HepG2 (cell line): ENCODE measurements at regions not wholly inside any gene's neighbourhood (a gene's known extent, or its start where the extent isn't known, plus 50 kb on each side); places are given as distances from the start of the nearest gene placed in this dataset.
A peak's percentile ranks its signal among the peaks of the same experiment; 100 is the strongest.

Source experiments
- ATAC-seq: fragments of 200-7000 bp; cut with Tn5 transposase; 3 replicates; pipeline ENCODE4 v1.9.1; 2020; ENCODE audit warnings: mild to moderate bottlenecking, moderate library complexity
- BruUV-seq: library from RNA; stranded (reverse); fragments of 400-500 nt; replicated peaks from 2 replicates; lab custom pipeline; 2021; lab: Mats Ljungman, UMichigan
- CTCF ChIA-PET: fragments of 300-600 bp; formaldehyde crosslinking; extraction: SDS; loops from one replicate; lab custom pipeline; 2021; ENCODE audit warnings: low total read pairs, inconsistent platforms, low intra/inter-chr PET ratio; lab: Yijun Ruan, JAX
- POLR2A ChIA-PET: fragments of 350-600 bp; sonication (Branson Sonifier 250); formaldehyde crosslinking; loops from one replicate; lab custom pipeline; 2020; ENCODE audit warnings: antibody characterized with exemption, inconsistent platforms; lab: Yijun Ruan, JAX
- DNase-seq: peaks from one replicate; pipeline ENCODE4 v3.0.0-alpha.2; 2015; ENCODE audit warnings: low spot score
- FAIRE-seq: peaks from 3 replicates; lab custom pipeline; 2011; peaks lifted over from hg19 to GRCh38; lab: Jason Lieb, UNC
- H2AFZ ChIP-seq: one replicate; pipeline ENCODE4 v1.6.1; 2011; ENCODE audit warnings: low read length, inconsistent platforms
- H3K27ac ChIP-seq: fragments of 300-600 bp; 3 replicates; pipeline ENCODE4 v1.8.0; 2011; ENCODE audit warnings: mixed run types, mild to moderate bottlenecking, mixed read lengths, low read length, inconsistent platforms; ENCODE audit not compliant: insufficient read depth; ENCODE audit errors: extremely low read length
- H3K27me3 ChIP-seq, 2 experiments: fragments of 200-600 bp in 1 of 2; 2 replicates in 1 of 2; 3 replicates in 1 of 2; pipeline versions ENCODE4 v1.6.0 to v1.8.0; 2011; ENCODE audit warnings: low read length in 2 of 2, mild to moderate bottlenecking in 2 of 2, moderate library complexity in 2 of 2, inconsistent platforms in 1 of 2; ENCODE audit not compliant: insufficient read depth in 2 of 2, control insufficient read depth in 1 of 2
- H3K36me3 ChIP-seq, 2 experiments: fragments of 200-600 bp in 1 of 2; replicated peaks in 1 of 2; 2 replicates in 1 of 2; 3 replicates in 1 of 2; pipeline versions ENCODE4 v1.5.1 to v1.8.0; 2011; ENCODE audit warnings: low read length in 2 of 2, inconsistent platforms in 1 of 2; ENCODE audit not compliant: insufficient read depth in 2 of 2, control insufficient read depth in 1 of 2
- H3K4me1 ChIP-seq: 2 replicates; pipeline ENCODE4 v1.5.1; 2012; ENCODE audit warnings: low read length, inconsistent platforms; ENCODE audit not compliant: insufficient read depth
- H3K4me2 ChIP-seq: 2 replicates; pipeline ENCODE4 v1.6.0; 2011; ENCODE audit warnings: low read depth, low read length, inconsistent platforms
- H3K4me3 ChIP-seq, 3 experiments: fragments of 200-600 bp in 1 of 3; sonication (generic), shearing (Covaris generic) in 1 of 3; replicated peaks in 1 of 3; 2 replicates each; pipeline ENCODE4 v1.5.1; 2011 to 2016; ENCODE audit warnings: low read length in 3 of 3, inconsistent platforms in 2 of 3, low read depth in 2 of 3, mild to moderate bottlenecking in 2 of 3, control low read depth in 1 of 3, mixed read lengths in 1 of 3; ENCODE audit not compliant: insufficient read depth in 1 of 3
- H3K79me2 ChIP-seq: one replicate; pipeline ENCODE4 v1.6.1; 2011; ENCODE audit warnings: low read length, inconsistent platforms; ENCODE audit not compliant: insufficient read depth
- H3K9ac ChIP-seq: 2 replicates; pipeline ENCODE4 v1.6.0; 2011; ENCODE audit warnings: mild to moderate bottlenecking, low read depth, low read length, inconsistent platforms; ENCODE audit not compliant: insufficient read depth
- H3K9me3 ChIP-seq: 2 replicates; pipeline ENCODE4 v1.5.1; 2012; ENCODE audit warnings: mild to moderate bottlenecking, low read length
- H4K20me1 ChIP-seq: 2 replicates; pipeline ENCODE4 v1.6.0; 2011; ENCODE audit warnings: inconsistent platforms, mild to moderate bottlenecking, low read length, moderate library complexity; ENCODE audit not compliant: insufficient read depth
- ATF1 ChIP-seq: IDR thresholded peaks from 2 replicates; pipeline ENCODE4 v1.6.1; 2016; ENCODE audit warnings: mild to moderate bottlenecking, control low read depth
- ATF7 ChIP-seq, 2 experiments: fragments of 450-650 bp in 1 of 2; sonication (generic) in 1 of 2; formaldehyde crosslinking in 1 of 2; IDR thresholded peaks; 2 replicates each; pipeline versions ENCODE4 v1.4.0 to v1.6.1; 2016 to 2020; ENCODE audit warnings: antibody characterized with exemption in 1 of 2, mild to moderate bottlenecking in 1 of 2, missing genetic modification reagents in 1 of 2
- ATF7-NPFF ChIP-seq: sonication (generic); formaldehyde crosslinking; IDR thresholded peaks from 2 replicates; pipeline ENCODE4 v1.8.1; 2023; ENCODE audit warnings: mild to moderate bottlenecking, low read depth, missing genetic modification reagents, moderate library complexity
- PAWR ChIP-seq: sonication (generic); formaldehyde crosslinking; IDR thresholded peaks from 2 replicates; pipeline ENCODE4 v1.4.0; 2020; ENCODE audit warnings: missing genetic modification reagents, mild to moderate bottlenecking, borderline replicate concordance
- SATB2 ChIP-seq: sonication (generic); formaldehyde crosslinking; IDR thresholded peaks from 2 replicates; pipeline ENCODE4 v1.5.0; 2020; ENCODE audit warnings: missing genetic modification reagents
- ZNF235 ChIP-seq: sonication (generic); formaldehyde crosslinking; IDR thresholded peaks from 2 replicates; pipeline ENCODE4 v1.8.1; 2023; ENCODE audit warnings: mild to moderate bottlenecking, missing genetic modification reagents, borderline replicate concordance
- ZNF468 ChIP-seq: sonication (generic); formaldehyde crosslinking; IDR thresholded peaks from 2 replicates; pipeline ENCODE4 v1.8.0; 2022; ENCODE audit warnings: mild to moderate bottlenecking, moderate library complexity, missing genetic modification reagents
- ZNF850 ChIP-seq: sonication (generic); formaldehyde crosslinking; conservative IDR thresholded peaks from 2 replicates; pipeline ENCODE4 v1.9.0; 2021; ENCODE audit warnings: mild to moderate bottlenecking, missing genetic modification reagents
- WGBS: methylation state at CpG from one replicate; pipeline ENCODE4 v1.1.6; 2017; ENCODE audit warnings: low lambda C conversion rate; 5-methylcytosine and 5-hydroxymethylcytosine counted together
- in situ Hi-C: cut with HindIII; loops from 2 replicates; pipeline ENCODE4 v1.10.0; 2017; ENCODE audit warnings: low pct_unique_long_range_greater_than_20kb; ENCODE audit not compliant: extremely low pct_ligation_motif_present
- intact Hi-C: fragments of 100-400 bp; cut with micrococcal nuclease; formaldehyde crosslinking; loops from one replicate; pipeline ENCODE4 v1.10.0; 2022; ENCODE audit not compliant: unreplicated experiment

- TF ChIP-seq ZNF468 = no peak
- no peak for TF ChIP-seq ATF7 (IDR thresholded peaks at IDR 0.05)
- no peak for TF ChIP-seq ATF7 (CRISPR knock-in tag; IDR thresholded peaks at IDR 0.05)
- no peak for TF ChIP-seq PAWR (CRISPR knock-in tag)
- TF ChIP-seq ZNF235 (CRISPR knock-in tag) = no peak
- no peak for TF ChIP-seq ATF7-NPFF (CRISPR knock-in tag)
- no peak for TF ChIP-seq SATB2 (CRISPR knock-in tag)
Measured at GRCh38 chr6:80449726-80450125, 343.3 kb downstream of the BCKDHB start (continued).

GRCh38 chr6:80446454-80447045 is 340.1 kb downstream of the BCKDHB start:
- Histone ChIP-seq H3K9me3 (0 out of 2 replicates have a peak, but pooled peaks cover 7% of the 10 kb centered on the region), H3K4me3 (no peak overlapping the region), H3K79me2 (no peaks in the 10 kb centered on the region), H4K20me1 (no peaks in the 10 kb centered on the region), H3K36me3 (no peaks in the 10 kb centered on the region), H3K4me1 (no peaks in the 10 kb centered on the region), H2AFZ (no peak overlapping the region), H3K4me2 (no peak overlapping the region), H3K27me3 (no peaks in the 10 kb centered on the region)
- FAIRE-seq = no peak
- ChIA-PET POLR2A (no interaction called here), CTCF (no interaction called here)
- in situ Hi-C loops = no loop called here
- WGBS = 22% methylated on average over 5 of the region's 5 CpGs
- intact Hi-C loops = no loop called here
- BruUV-seq = no TSS peak
- peak; percentile 98 for TF ChIP-seq ZNF850
- no peak for TF ChIP-seq ATF1 (CRISPR knock-in tag)
- TF ChIP-seq, all 625 proteins: peak for 1
- Histone ChIP-seq H3K9ac (no peak overlapping the region), H3K27ac (no peak overlapping the region)
- no peak for ATAC-seq
- DNase-seq = no peak
